Activated CD8-positive, alpha-beta memory T cell treated with anti-CD3 and anti-CD28 coated beads, Interleukin-2, amount 10 ng/mL, durations not matched to agents 7 days and 5 days (primary cell): ENCODE measurements at regions not wholly inside any gene's neighbourhood (a gene's known extent, or its start where the extent isn't known, plus 50 kb on each side); places are given as distances from the start of the nearest gene placed in this dataset.
"Not testable (repeated sequence)": the region's sequence is repeated elsewhere in the genome, so short reads cannot be mapped to it uniquely, and the experiment has no call there.

ENCODE experiments used
- ATAC-seq: fragments of 150-1000 bp; cut with Tn5 transposase; one replicate; pipeline ENCODE4 v1.10.0; 2021; ENCODE audit warnings: moderate library complexity
- CTCF ChIA-PET: fragments of 350-600 bp; sonication (Branson Sonifier 250); formaldehyde crosslinking; loops from one replicate; lab custom pipeline; 2021; ENCODE audit warnings: antibody characterized with exemption; lab: Charles Lee
- DNase-seq: peaks from one replicate; pipeline ENCODE4 v3.0.0-alpha.2; 2020
- H3K27ac Mint-ChIP-seq: one replicate; pipeline ENCODE4 v1.8.0; 2021; ENCODE audit warnings: mild to moderate bottlenecking, mixed read lengths
- H3K27me3 Mint-ChIP-seq: one replicate; pipeline ENCODE4 v1.8.0; 2021; ENCODE audit warnings: mixed read lengths
- H3K36me3 Mint-ChIP-seq: one replicate; pipeline ENCODE4 v1.8.0; 2021; ENCODE audit warnings: mild to moderate bottlenecking, mixed read lengths
- H3K4me1 Mint-ChIP-seq: one replicate; pipeline ENCODE4 v1.8.0; 2021; ENCODE audit warnings: mixed read lengths
- H3K4me3 Mint-ChIP-seq: one replicate; pipeline ENCODE4 v1.8.0; 2021; ENCODE audit warnings: mild to moderate bottlenecking, moderate library complexity, mixed read lengths
- H3K9me3 Mint-ChIP-seq: one replicate; pipeline ENCODE4 v1.8.0; 2022; ENCODE audit warnings: low read depth, mixed read lengths

GRCh38 chr4:9659678-9660077 lies 121.8 kb upstream of the DRD5 start:
- H3K4me1 Mint-ChIP-seq, H3K27me3 Mint-ChIP-seq, ATAC-seq, H3K9me3 Mint-ChIP-seq, H3K4me3 Mint-ChIP-seq, H3K36me3 Mint-ChIP-seq, CTCF ChIA-PET, H3K27ac Mint-ChIP-seq, DNase-seq: not testable (repeated sequence)

GRCh38 chr4:9660955-9661354 lies 120.5 kb upstream of the DRD5 start:
- CTCF ChIA-PET = interaction anchor here (0.9 kb wide), 1 partner anchor 129 kb away, joined by 3 read pairs; no protein-coding TSS in a partner anchor
- not testable (repeated sequence) for ATAC-seq, H3K27ac Mint-ChIP-seq, H3K36me3 Mint-ChIP-seq, H3K4me3 Mint-ChIP-seq, H3K9me3 Mint-ChIP-seq, H3K27me3 Mint-ChIP-seq, DNase-seq, H3K4me1 Mint-ChIP-seq

- CTCF ChIA-PET, DNase-seq, H3K27ac Mint-ChIP-seq, H3K36me3 Mint-ChIP-seq, H3K9me3 Mint-ChIP-seq, H3K4me3 Mint-ChIP-seq, H3K4me1 Mint-ChIP-seq, ATAC-seq, H3K27me3 Mint-ChIP-seq: not testable (repeated sequence)
Observed at GRCh38 chr4:9670725-9671124, 110.7 kb upstream of the DRD5 start.

- H3K4me1 Mint-ChIP-seq, CTCF ChIA-PET, H3K4me3 Mint-ChIP-seq, H3K27me3 Mint-ChIP-seq, DNase-seq, ATAC-seq, H3K9me3 Mint-ChIP-seq, H3K36me3 Mint-ChIP-seq, H3K27ac Mint-ChIP-seq: not testable (repeated sequence)
Observed at GRCh38 chr4:9677357-9677756, 104.1 kb upstream of the DRD5 start.

- Mint-ChIP-seq H3K9me3 (no peaks in the 10 kb centered on the region), H3K4me3 (no peak overlapping the region), H3K4me1 (no peaks in the 10 kb centered on the region), H3K36me3 (no peaks in the 10 kb centered on the region), H3K27me3 (no peaks in the 10 kb centered on the region), H3K27ac (no peak overlapping the region)
- no peak for DNase-seq
- no peak for ATAC-seq
- CTCF ChIA-PET = no interaction called here
Observed at GRCh38 chr4:9679704-9680478, 101.5 kb upstream of the DRD5 start.

GRCh38 chr4:9683174-9683573 lies 98.3 kb upstream of the DRD5 start:
- H3K4me3 Mint-ChIP-seq, ATAC-seq, H3K36me3 Mint-ChIP-seq, H3K4me1 Mint-ChIP-seq, CTCF ChIA-PET, H3K27me3 Mint-ChIP-seq, DNase-seq, H3K27ac Mint-ChIP-seq, H3K9me3 Mint-ChIP-seq: not testable (repeated sequence)

- H3K27ac Mint-ChIP-seq, H3K4me1 Mint-ChIP-seq, H3K27me3 Mint-ChIP-seq, H3K9me3 Mint-ChIP-seq, CTCF ChIA-PET, H3K36me3 Mint-ChIP-seq, ATAC-seq, DNase-seq, H3K4me3 Mint-ChIP-seq: not testable (repeated sequence)
Observed at GRCh38 chr4:9685016-9685415, 96.4 kb upstream of the DRD5 start.

GRCh38 chr4:9685692-9686091 lies 95.7 kb upstream of the DRD5 start:
- Mint-ChIP-seq H3K36me3 (no peaks in the 10 kb centered on the region), H3K9me3 (no peaks in the 10 kb centered on the region), H3K4me3 (no peak overlapping the region), H3K4me1 (no peaks in the 10 kb centered on the region), H3K27ac (no peak overlapping the region), H3K27me3 (peaks cover 3% of the 10 kb centered on the region)
- CTCF ChIA-PET = no interaction called here
- DNase-seq = no peak
- ATAC-seq = no peak

GRCh38 chr4:9690636-9691237 lies 90.7 kb upstream of the DRD5 start:
- H3K27ac Mint-ChIP-seq, DNase-seq, H3K27me3 Mint-ChIP-seq, H3K36me3 Mint-ChIP-seq, H3K9me3 Mint-ChIP-seq, ATAC-seq: not testable (repeated sequence)
- Mint-ChIP-seq H3K4me1 (peaks cover 15% of the 10 kb centered on the region), H3K4me3 (peak overlapping the region; percentile 72)
- CTCF ChIA-PET = interaction anchor here (1.2 kb wide), 2 partner anchors 323 to 324 kb away, joined by 3 to 4 read pairs; no protein-coding TSS in a partner anchor

- no peaks in the 10 kb centered on the region for H3K36me3 Mint-ChIP-seq
- H3K27me3 Mint-ChIP-seq = peaks cover 7% of the 10 kb centered on the region
- CTCF ChIA-PET = interaction anchor here (0.8 to 2.3 kb wide), 4 partner anchors 12 to 324 kb away, joined by 3 to 12 read pairs (median 4); no protein-coding TSS in a partner anchor
- H3K9me3 Mint-ChIP-seq = no peaks in the 10 kb centered on the region
- DNase-seq = peak; percentile 93
- H3K4me3 Mint-ChIP-seq = peak overlapping the region; percentile 72
- H3K4me1 Mint-ChIP-seq = peaks cover 17% of the 10 kb centered on the region
- peak overlapping the region; percentile 75 for H3K27ac Mint-ChIP-seq
- peak; percentile 100 for ATAC-seq
Observed at GRCh38 chr4:9691238-9692065, 90.0 kb upstream of the DRD5 start.

GRCh38 chr4:9692791-9693491 lies 88.5 kb upstream of the DRD5 start:
- CTCF ChIA-PET = interaction anchor here (0.7 to 2.3 kb wide), 2 partner anchors 11 to 159 kb away, joined by 3 to 12 read pairs; no protein-coding TSS in a partner anchor
- not testable (repeated sequence) for H3K9me3 Mint-ChIP-seq, ATAC-seq, H3K36me3 Mint-ChIP-seq, H3K27me3 Mint-ChIP-seq, H3K4me3 Mint-ChIP-seq, DNase-seq
- Mint-ChIP-seq H3K4me1 (peaks cover 17% of the 10 kb centered on the region), H3K27ac (peak overlapping the region; percentile 0)

GRCh38 chr4:9694403-9694802 lies 87.0 kb upstream of the DRD5 start:
- not testable (repeated sequence) for H3K4me3 Mint-ChIP-seq, DNase-seq, H3K27me3 Mint-ChIP-seq, H3K27ac Mint-ChIP-seq, ATAC-seq, H3K36me3 Mint-ChIP-seq, H3K9me3 Mint-ChIP-seq
- H3K4me1 Mint-ChIP-seq = peaks cover 17% of the 10 kb centered on the region
- CTCF ChIA-PET = interaction anchor here (1.2 kb wide), 1 partner anchor 321 kb away, joined by 5 read pairs; no protein-coding TSS in a partner anchor

- H3K27me3 Mint-ChIP-seq, ATAC-seq, CTCF ChIA-PET, H3K27ac Mint-ChIP-seq, H3K36me3 Mint-ChIP-seq, H3K4me3 Mint-ChIP-seq, H3K9me3 Mint-ChIP-seq: not testable (repeated sequence)
- DNase-seq = peak; percentile 48
- peaks cover 15% of the 10 kb centered on the region for H3K4me1 Mint-ChIP-seq
Observed at GRCh38 chr4:9695994-9696393, 85.4 kb upstream of the DRD5 start.
